Progenitor cell of endocrine pancreas (in vitro differentiated cells): ENCODE measurements at regions not wholly inside any gene's neighbourhood (a gene's known extent, or its start where the extent isn't known, plus 50 kb on each side); places are given as distances from the start of the nearest gene placed in this dataset.
"Not testable (repeated sequence)": the region's sequence is repeated elsewhere in the genome, so short reads cannot be mapped to it uniquely, and the experiment has no call there.

Source experiments
- DNase-seq: peaks from one replicate; pipeline ENCODE4 v3.0.0; 2021; ENCODE audit warnings: low spot score; ENCODE audit not compliant: unreplicated experiment
- H3K27ac Mint-ChIP-seq: 2 replicates; pipeline ENCODE4 v1.8.0; 2021; ENCODE audit warnings: mild to moderate bottlenecking, moderate library complexity, mixed read lengths
- H3K27me3 Mint-ChIP-seq: 2 replicates; pipeline ENCODE4 v1.8.0; 2021; ENCODE audit warnings: mixed read lengths
- H3K36me3 Mint-ChIP-seq: 2 replicates; pipeline ENCODE4 v1.8.0; 2022; ENCODE audit warnings: mixed read lengths; ENCODE audit not compliant: insufficient read depth
- H3K4me1 Mint-ChIP-seq: 2 replicates; pipeline ENCODE4 v1.8.0; 2021; ENCODE audit warnings: low read depth, mixed read lengths
- H3K4me3 Mint-ChIP-seq: 2 replicates; pipeline ENCODE4 v1.8.0; 2021; ENCODE audit warnings: low read depth, mild to moderate bottlenecking, moderate library complexity, mixed read lengths
- H3K9me3 Mint-ChIP-seq: 2 replicates; pipeline ENCODE4 v1.8.0; 2021; ENCODE audit warnings: low read depth, mixed read lengths
- CTCF ChIP-seq: fragments of 200-600 bp; sonication (generic); IDR thresholded peaks from one replicate; pipeline ENCODE4 v1.5.0; 2021; ENCODE audit warnings: antibody characterized with exemption, mild to moderate bottlenecking; ENCODE audit not compliant: unreplicated experiment

- H3K27me3 Mint-ChIP-seq: peaks cover 42% of the 10 kb centered on the region
- peaks cover 3% of the 10 kb centered on the region for H3K4me1 Mint-ChIP-seq
- no peak for TF ChIP-seq CTCF
- no peak overlapping the region for H3K4me3 Mint-ChIP-seq
- H3K27ac Mint-ChIP-seq: no peak overlapping the region
- no peaks in the 10 kb centered on the region for H3K36me3 Mint-ChIP-seq
- no peak for DNase-seq
- H3K9me3 Mint-ChIP-seq: no peaks in the 10 kb centered on the region
These were observed 309.2 kb downstream of the ZNF536 start for GRCh38 chr19:30681162-30682100.

GRCh38 chr19:30680399-30680798 lies 308.2 kb downstream of the ZNF536 start:
- peaks cover 34% of the 10 kb centered on the region for H3K27me3 Mint-ChIP-seq
- DNase-seq, H3K9me3 Mint-ChIP-seq, H3K4me1 Mint-ChIP-seq, H3K27ac Mint-ChIP-seq, H3K4me3 Mint-ChIP-seq, H3K36me3 Mint-ChIP-seq: not testable (repeated sequence)

GRCh38 chr19:30679789-30680188 lies 307.6 kb downstream of the ZNF536 start:
- no peak overlapping the region for H3K4me3 Mint-ChIP-seq
- peaks cover 3% of the 10 kb centered on the region for H3K4me1 Mint-ChIP-seq
- H3K27ac Mint-ChIP-seq: no peak overlapping the region
- DNase-seq: no peak
- no peaks in the 10 kb centered on the region for H3K36me3 Mint-ChIP-seq
- H3K27me3 Mint-ChIP-seq: peaks cover 36% of the 10 kb centered on the region
- H3K9me3 Mint-ChIP-seq: no peaks in the 10 kb centered on the region
- no peak for TF ChIP-seq CTCF

- H3K36me3 Mint-ChIP-seq: no peaks in the 10 kb centered on the region
- no peak for DNase-seq
- H3K4me3 Mint-ChIP-seq: no peak overlapping the region
- H3K9me3 Mint-ChIP-seq: no peaks in the 10 kb centered on the region
- H3K4me1 Mint-ChIP-seq: peaks cover 3% of the 10 kb centered on the region
- H3K27me3 Mint-ChIP-seq: peaks cover 38% of the 10 kb centered on the region
- TF ChIP-seq CTCF: no peak
- H3K27ac Mint-ChIP-seq: no peak overlapping the region
These were observed 307.0 kb downstream of the ZNF536 start for GRCh38 chr19:30679153-30679702.

GRCh38 chr19:30678168-30678567 lies 306.0 kb downstream of the ZNF536 start:
- Mint-ChIP-seq H3K27ac (no peak overlapping the region), H3K36me3 (no peaks in the 10 kb centered on the region), H3K27me3 (peaks cover 41% of the 10 kb centered on the region), H3K4me3 (no peak overlapping the region), H3K4me1 (peaks cover 3% of the 10 kb centered on the region), H3K9me3 (no peaks in the 10 kb centered on the region)
- DNase-seq: no peak
- TF ChIP-seq CTCF: no peak

- H3K9me3 Mint-ChIP-seq: no peaks in the 10 kb centered on the region
- no peaks in the 10 kb centered on the region for H3K36me3 Mint-ChIP-seq
- H3K27ac Mint-ChIP-seq: no peak overlapping the region
- no peak overlapping the region for H3K4me3 Mint-ChIP-seq
- no peak for TF ChIP-seq CTCF
- no peak for DNase-seq
- H3K27me3 Mint-ChIP-seq: peaks cover 38% of the 10 kb centered on the region
- peaks cover under 1% of the 10 kb centered on the region for H3K4me1 Mint-ChIP-seq
These were observed 305.5 kb downstream of the ZNF536 start for GRCh38 chr19:30677702-30678101.
